Fibroblast of mammary gland (primary cell): ENCODE measurements at regions not wholly inside any gene's neighbourhood (a gene's known extent, or its start where the extent isn't known, plus 50 kb on each side); places are given as distances from the start of the nearest gene placed in this dataset.

Source experiments
- DNase-seq: peaks from one replicate; pipeline ENCODE4 v3.0.0-alpha.2; 2010; ENCODE audit warnings: low read depth
- H3K4me3 ChIP-seq: 2 replicates; pipeline ENCODE4 v1.5.1; 2011; ENCODE audit warnings: low read depth, mild to moderate bottlenecking, low read length, moderate library complexity; ENCODE audit not compliant: control insufficient read depth
- CTCF ChIP-seq: conservative IDR thresholded peaks from 2 replicates; pipeline ENCODE4 v1.5.1; 2011; ENCODE audit warnings: low read depth, low read length, inconsistent platforms; ENCODE audit not compliant: control insufficient read depth, insufficient read depth

- TF ChIP-seq CTCF = no peak
- no peak overlapping the region for H3K4me3 ChIP-seq
- DNase-seq = no peak
Observed at GRCh38 chr11:25520459-25520858, 811.5 kb upstream of the ANO3 start.

GRCh38 chr11:25527841-25528240, 804.1 kb upstream of the ANO3 start:
- no peak for DNase-seq
- no peak for TF ChIP-seq CTCF
- H3K4me3 ChIP-seq = no peak overlapping the region

- H3K4me3 ChIP-seq = no peak overlapping the region
- no peak for DNase-seq
- TF ChIP-seq CTCF = no peak
Observed at GRCh38 chr11:25529572-25529971, 802.4 kb upstream of the ANO3 start.

- H3K4me3 ChIP-seq = no peak overlapping the region
- DNase-seq = peak; percentile 11
- TF ChIP-seq CTCF = no peak
Observed at GRCh38 chr11:25535467-25536272, 796.3 kb upstream of the ANO3 start.

- no peak for DNase-seq
- H3K4me3 ChIP-seq = no peak overlapping the region
- no peak for TF ChIP-seq CTCF
Observed at GRCh38 chr11:25536289-25536688, 795.6 kb upstream of the ANO3 start.

- no peak overlapping the region for H3K4me3 ChIP-seq
- DNase-seq = no peak
- TF ChIP-seq CTCF = no peak
Observed at GRCh38 chr11:25537393-25537792, 794.5 kb upstream of the ANO3 start.
